ENCODE measurements at regions not wholly inside any gene's neighbourhood (a gene's known extent, or its start where the extent isn't known, plus 50 kb on each side); places are given as distances from the start of the nearest gene placed in this dataset.

DNA sequence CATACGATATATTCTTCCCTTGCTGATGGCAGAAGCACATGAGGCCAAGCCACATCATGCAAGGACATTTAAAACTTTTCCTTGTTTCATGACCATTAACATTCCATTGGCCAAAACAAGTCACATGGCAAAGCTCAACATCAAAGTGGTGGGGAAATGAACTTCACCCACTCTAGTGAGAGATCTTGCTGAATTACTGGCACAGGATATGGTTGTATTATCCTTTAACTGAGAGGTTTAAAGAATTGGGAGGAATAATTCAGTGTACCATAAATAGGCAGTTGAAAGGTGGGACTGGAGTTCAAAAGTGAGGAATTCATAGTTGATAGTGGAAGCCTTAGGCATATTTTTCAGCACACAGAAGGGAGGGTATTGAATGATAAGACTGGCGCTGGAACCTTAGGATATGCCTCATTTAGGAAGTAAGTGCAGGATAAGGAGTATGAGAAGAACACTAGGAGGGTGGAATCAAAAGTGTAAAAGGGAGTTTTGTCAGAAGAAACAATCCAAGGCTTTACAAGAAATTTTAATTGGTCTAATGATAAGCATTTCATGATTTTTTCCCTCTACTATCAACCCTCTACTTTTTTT lies 398.8 kb downstream of the C12orf75 start:
- H2AFZ ChIP-seq (ENCODE audit: low read depth, low read length, poor library complexity, severe bottlenecking), result no peak overlapping the region
- BruUV-seq (replicated peaks), result no TSS peak
- H3K9me3 ChIP-seq (ENCODE audit: control insufficient read depth in 1 of 2, insufficient read depth in 1 of 2, low read depth in 1 of 2, low read length in 2 of 2), result no peaks in the 10 kb centered on the region
- H3K4me1 ChIP-seq (ENCODE audit: control insufficient read depth in 1 of 2, insufficient read depth in 2 of 2, low read length in 2 of 2), result no peaks in the 10 kb centered on the region
- no peak overlapping the region for H3K4me3 ChIP-seq (replicated peaks in 1 of 2; ENCODE audit: low read depth in 1 of 2, low read length in 2 of 2)
- DNase-seq (ENCODE audit: low read depth, low spot score), result no peak
- ATAC-seq, result no peak
- H3K79me2 ChIP-seq (ENCODE audit: insufficient read depth, low read length), result no peaks in the 10 kb centered on the region
- H4K20me1 ChIP-seq (ENCODE audit: insufficient read depth), result no peaks in the 10 kb centered on the region
- intact Hi-C loops (cut with micrococcal nuclease), result no loop called here
- H3K27me3 ChIP-seq (ENCODE audit: insufficient read depth, low read length), result peaks cover 64% of the 10 kb centered on the region
- no peaks in the 10 kb centered on the region for H3K36me3 ChIP-seq (ENCODE audit: control insufficient read depth in 1 of 2, insufficient read depth in 2 of 2, low read length in 2 of 2)
- ChIA-PET CTCF (no interaction called here), POLR2A (no interaction called here), RAD21 (ENCODE audit: low non-redundant PET in 1 of 2, low total read pairs in 2 of 2, uncharacterized antibody in 2 of 2, unreplicated experiment in 2 of 2) (no interaction called here)
- no peak overlapping the region for H3K27ac ChIP-seq (ENCODE audit: low read depth, low read length)
- TF ChIP-seq YY1 (IDR thresholded peaks at IDR 0.05; ENCODE audit: extremely low read depth, insufficient replicate concordance, low read depth, low read length) (no peak), SIN3A (IDR thresholded peaks at IDR 0.05; ENCODE audit: low read depth) (no peak), ELF1 (IDR thresholded peaks at IDR 0.05; ENCODE audit: borderline replicate concordance, low read depth) (no peak), ZFX (IDR thresholded peaks at IDR 0.05) (no peak), POLR2A (IDR thresholded peaks at IDR 0.05; ENCODE audit: borderline replicate concordance, extremely low read depth, insufficient read depth, insufficient read length) (no peak), EZH2phosphoT487 (IDR thresholded peaks at IDR 0.05; ENCODE audit: borderline replicate concordance) (no peak), EZH2 (IDR thresholded peaks at IDR 0.05) (no peak), SP1 (IDR thresholded peaks at IDR 0.05; ENCODE audit: low read depth) (no peak), ZNF274 (IDR thresholded peaks at IDR 0.05; ENCODE audit: low read depth, low read length) (no peak), TCF7L2 (IDR thresholded peaks at IDR 0.05; ENCODE audit: borderline replicate concordance, extremely low read depth, insufficient read depth, insufficient read length) (no peak), RAD21 (IDR thresholded peaks at IDR 0.05; ENCODE audit: low read depth) (no peak), REST (IDR thresholded peaks at IDR 0.05; ENCODE audit: low read depth) (no peak)
- TF ChIP-seq, protein P1, sequence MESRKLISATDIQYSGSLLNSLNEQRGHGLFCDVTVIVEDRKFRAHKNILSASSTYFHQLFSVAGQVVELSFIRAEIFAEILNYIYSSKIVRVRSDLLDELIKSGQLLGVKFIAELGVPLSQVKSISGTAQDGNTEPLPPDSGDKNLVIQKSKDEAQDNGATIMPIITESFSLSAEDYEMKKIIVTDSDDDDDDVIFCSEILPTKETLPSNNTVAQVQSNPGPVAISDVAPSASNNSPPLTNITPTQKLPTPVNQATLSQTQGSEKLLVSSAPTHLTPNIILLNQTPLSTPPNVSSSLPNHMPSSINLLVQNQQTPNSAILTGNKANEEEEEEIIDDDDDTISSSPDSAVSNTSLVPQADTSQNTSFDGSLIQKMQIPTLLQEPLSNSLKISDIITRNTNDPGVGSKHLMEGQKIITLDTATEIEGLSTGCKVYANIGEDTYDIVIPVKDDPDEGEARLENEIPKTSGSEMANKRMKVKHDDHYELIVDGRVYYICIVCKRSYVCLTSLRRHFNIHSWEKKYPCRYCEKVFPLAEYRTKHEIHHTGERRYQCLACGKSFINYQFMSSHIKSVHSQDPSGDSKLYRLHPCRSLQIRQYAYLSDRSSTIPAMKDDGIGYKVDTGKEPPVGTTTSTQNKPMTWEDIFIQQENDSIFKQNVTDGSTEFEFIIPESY (IDR thresholded peaks at IDR 0.05; ENCODE audit: extremely low read depth, insufficient replicate concordance, low read length), result no peak
- TF ChIP-seq, protein P2, sequence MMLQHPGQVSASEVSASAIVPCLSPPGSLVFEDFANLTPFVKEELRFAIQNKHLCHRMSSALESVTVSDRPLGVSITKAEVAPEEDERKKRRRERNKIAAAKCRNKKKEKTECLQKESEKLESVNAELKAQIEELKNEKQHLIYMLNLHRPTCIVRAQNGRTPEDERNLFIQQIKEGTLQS (IDR thresholded peaks at IDR 0.05), result no peak
- H3K9ac ChIP-seq (ENCODE audit: low read length), result no peak overlapping the region
- H3K4me2 ChIP-seq (ENCODE audit: low read length), result no peak overlapping the region
- H3K9me2 ChIP-seq (ENCODE audit: insufficient read depth), result no peaks in the 10 kb centered on the region
